Activated T-cell treated with anti-CD3 and anti-CD28 coated beads, Interleukin-2, amount 50 U/mL, for 72 hours (primary cell): ENCODE measurements at regions not wholly inside any gene's neighbourhood (a gene's known extent, or its start where the extent isn't known, plus 50 kb on each side); places are given as distances from the start of the nearest gene placed in this dataset.
A peak's percentile ranks its signal among the peaks of the same experiment; 100 is the strongest.

Experiments used
- ATAC-seq, 2 donors: fragments of 150-1000 bp; cut with Tn5 transposase; replicated peaks in 1 of 2; 2 replicates each; pipeline ENCODE4 v1.10.0; 2021; ENCODE audit warnings: moderate library complexity in 2 of 2, mild to moderate bottlenecking in 1 of 2
- DNase-seq, 2 donors: peaks; one replicate each; pipeline ENCODE4 v3.0.0; 2021 to 2022; ENCODE audit warnings: mixed read lengths in 1 of 2
- H3K27ac Mint-ChIP-seq: one replicate; pipeline ENCODE4 v1.8.0; 2022; ENCODE audit warnings: mild to moderate bottlenecking, moderate library complexity, mixed read lengths
- H3K27me3 Mint-ChIP-seq: one replicate; pipeline ENCODE4 v1.8.0; 2022; ENCODE audit warnings: low read depth, mixed read lengths
- H3K36me3 Mint-ChIP-seq, 2 donors: one replicate each; pipeline ENCODE4 v1.8.0; 2022; ENCODE audit warnings: mixed read lengths in 2 of 2, mild to moderate bottlenecking in 1 of 2; ENCODE audit not compliant: insufficient read depth in 2 of 2
- H3K4me1 Mint-ChIP-seq: one replicate; pipeline ENCODE4 v1.8.0; 2022; ENCODE audit warnings: low read depth, mixed read lengths
- H3K4me3 Mint-ChIP-seq, 2 donors: one replicate each; pipeline ENCODE4 v1.8.0; 2022; ENCODE audit warnings: mild to moderate bottlenecking in 2 of 2, mixed read lengths in 2 of 2, moderate library complexity in 2 of 2
- H3K9me3 Mint-ChIP-seq, 2 donors: one replicate each; pipeline ENCODE4 v1.8.0; 2022; ENCODE audit warnings: mixed read lengths in 2 of 2

DNA sequence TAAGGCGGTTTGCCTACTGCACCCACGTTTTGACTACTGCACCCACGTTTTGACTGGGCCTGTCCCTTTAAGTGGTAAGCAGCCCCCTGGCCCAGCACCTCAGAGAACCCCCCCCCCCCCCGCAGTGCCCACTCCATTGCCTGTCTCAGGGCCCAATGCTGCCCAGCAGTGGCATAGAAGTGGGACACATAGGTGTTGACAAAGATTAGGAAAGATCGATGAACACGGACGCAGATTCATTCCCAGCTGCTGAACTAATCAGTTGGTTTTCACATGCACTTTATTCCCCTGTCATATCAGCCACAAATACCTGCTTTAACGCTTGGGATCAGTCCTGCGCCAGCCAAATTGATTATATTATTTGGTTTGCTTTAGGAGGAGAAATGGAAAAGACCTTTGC, 268.8 kb upstream of the SKOR2 start:
- H3K9me3 Mint-ChIP-seq, result peaks cover 0 to 4% of the 10 kb centered on the region in 2 donors
- no peak overlapping the region for H3K27ac Mint-ChIP-seq
- no peaks in the 10 kb centered on the region for H3K36me3 Mint-ChIP-seq
- no peaks in the 10 kb centered on the region for H3K4me1 Mint-ChIP-seq
- no peak for DNase-seq
- no peak for ATAC-seq
- peaks cover 12% of the 10 kb centered on the region for H3K27me3 Mint-ChIP-seq
- H3K4me3 Mint-ChIP-seq, result no peak overlapping the region

DNA sequence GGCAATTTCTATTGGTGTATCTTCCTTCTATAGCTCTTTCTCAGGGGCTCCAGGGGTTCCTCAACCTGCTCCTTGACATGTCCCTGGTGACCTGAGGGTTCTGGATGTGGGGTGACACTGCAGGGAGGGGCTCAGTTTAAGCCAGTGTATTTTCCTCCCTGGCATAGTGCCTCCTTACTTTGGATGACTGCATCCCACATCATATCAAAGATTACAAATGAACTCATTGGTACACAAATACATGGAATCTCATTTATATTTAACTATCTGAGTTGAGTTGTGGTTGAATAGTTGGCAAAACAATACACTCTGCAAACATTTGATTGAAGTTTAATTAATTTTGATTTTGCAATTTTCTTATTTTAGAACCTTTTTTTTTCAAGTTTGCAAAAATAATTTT, 268.2 kb upstream of the SKOR2 start:
- ATAC-seq, result no peak
- Mint-ChIP-seq H3K27ac (no peak overlapping the region), H3K4me1 (no peaks in the 10 kb centered on the region), H3K4me3 (no peak overlapping the region), H3K36me3 (no peaks in the 10 kb centered on the region), H3K27me3 (peaks cover 6% of the 10 kb centered on the region), H3K9me3 (peaks cover 0 to 4% of the 10 kb centered on the region in 2 donors)
- no peak for DNase-seq

DNA sequence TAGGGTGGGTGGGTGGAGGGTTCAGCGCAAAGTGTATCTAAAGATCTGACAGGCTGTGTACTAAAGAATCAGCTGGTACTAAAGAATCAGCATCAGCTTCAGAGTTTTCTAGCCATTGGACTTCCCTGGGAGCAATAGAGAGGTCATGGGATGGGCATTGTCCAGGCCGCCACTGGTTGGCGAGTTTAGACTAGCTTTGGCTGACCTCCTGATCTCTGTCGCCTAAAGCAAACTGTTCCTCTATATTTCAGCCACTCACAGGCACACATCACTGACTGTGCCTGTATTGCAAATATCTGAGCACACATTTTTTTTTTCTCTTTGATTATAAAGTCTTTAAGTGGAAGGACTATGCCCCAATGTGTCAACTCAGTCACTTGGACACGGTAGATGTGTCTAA, 267.8 kb upstream of the SKOR2 start:
- H3K9me3 Mint-ChIP-seq, result peaks cover 0 to 4% of the 10 kb centered on the region in 2 donors
- no peak for DNase-seq
- H3K27me3 Mint-ChIP-seq, result peaks cover 2% of the 10 kb centered on the region
- H3K4me1 Mint-ChIP-seq, result no peaks in the 10 kb centered on the region
- H3K36me3 Mint-ChIP-seq, result no peaks in the 10 kb centered on the region
- no peak overlapping the region for H3K27ac Mint-ChIP-seq
- H3K4me3 Mint-ChIP-seq, result no peak overlapping the region
- no peak for ATAC-seq

DNA sequence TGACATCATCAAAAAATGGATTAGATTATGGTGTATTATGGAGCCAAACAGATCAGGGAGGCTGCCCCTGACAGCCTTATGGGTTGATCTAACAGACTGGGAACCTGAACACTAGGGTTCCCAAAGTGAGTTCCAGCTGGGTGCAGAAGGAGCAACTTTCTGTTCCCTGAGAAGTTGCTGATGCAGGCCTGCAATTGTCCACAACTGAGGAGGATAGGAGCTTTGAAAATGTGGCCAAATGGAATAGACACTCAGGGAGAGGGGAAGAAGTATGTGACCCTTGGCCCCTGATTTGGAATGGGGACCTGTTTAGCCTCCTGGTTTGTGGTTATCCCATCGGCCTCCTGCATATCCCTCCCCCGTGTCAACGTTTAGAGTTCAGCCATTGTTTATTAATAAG, 262.2 kb upstream of the SKOR2 start:
- Mint-ChIP-seq H3K27ac (no peak overlapping the region), H3K36me3 (no peaks in the 10 kb centered on the region), H3K27me3 (peaks cover 12% of the 10 kb centered on the region), H3K9me3 (no peaks in the 10 kb centered on the region), H3K4me1 (no peaks in the 10 kb centered on the region), H3K4me3 (no peak overlapping the region)
- ATAC-seq (no peak), DNase-seq (no peak)

DNA sequence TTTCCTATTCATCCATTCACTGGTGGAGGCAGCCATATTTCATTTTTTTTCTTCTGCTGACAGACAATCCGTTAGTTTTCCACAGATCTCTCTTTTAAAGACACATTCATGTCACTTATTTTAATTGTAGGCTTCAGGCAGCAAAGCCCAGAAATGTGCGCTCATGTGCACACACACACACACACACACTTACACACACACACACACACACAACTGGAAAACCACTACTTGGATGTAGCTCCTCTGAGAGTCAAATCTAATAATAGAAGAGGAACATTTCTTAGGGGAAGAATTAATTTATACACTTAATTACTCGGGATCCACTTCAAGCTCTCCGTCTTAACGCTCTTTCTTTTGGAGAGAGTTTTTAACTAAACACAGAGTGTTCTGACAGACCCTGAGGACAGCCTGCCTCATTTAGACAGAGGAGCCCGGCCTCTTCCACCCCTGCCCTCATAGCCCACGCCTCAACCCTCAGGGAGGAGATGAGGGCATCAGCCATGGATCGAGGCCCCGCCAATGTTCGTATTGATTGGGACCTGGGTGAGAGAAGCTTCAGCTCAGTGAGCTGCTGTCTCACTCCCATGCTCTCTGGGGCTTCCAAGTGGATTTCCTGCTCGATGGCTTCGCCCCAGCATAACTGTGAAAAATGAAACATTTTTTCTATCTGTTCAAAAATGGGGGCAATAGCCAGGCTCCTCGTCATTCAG, 261.4 kb upstream of the SKOR2 start:
- Mint-ChIP-seq H3K27me3 (peaks cover 12% of the 10 kb centered on the region), H3K4me1 (no peaks in the 10 kb centered on the region), H3K9me3 (no peaks in the 10 kb centered on the region), H3K4me3 (no peak overlapping the region), H3K36me3 (no peaks in the 10 kb centered on the region), H3K27ac (no peak overlapping the region)
- ATAC-seq (no peak), DNase-seq (no peak)

DNA sequence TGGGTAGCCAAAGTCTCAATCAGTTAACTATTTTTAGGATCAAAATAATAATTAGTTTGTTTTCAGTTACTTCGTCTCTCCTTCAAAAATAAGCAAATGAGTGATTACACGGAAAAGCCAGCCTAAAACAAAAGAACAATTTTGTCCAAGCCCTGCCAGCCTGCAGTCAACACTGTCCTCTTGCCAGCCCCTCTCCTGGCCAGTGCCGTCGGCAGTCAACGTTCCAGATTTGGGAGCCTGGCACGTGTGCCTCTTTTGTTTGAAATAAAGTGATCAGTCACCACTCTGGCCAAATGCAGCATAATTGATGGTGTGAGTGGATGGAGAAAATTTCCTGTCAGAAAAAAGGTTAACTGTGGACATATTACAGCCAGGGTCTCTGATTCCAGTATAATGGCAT, 260.6 kb upstream of the SKOR2 start:
- DNase-seq (no peak), ATAC-seq (no peak)
- Mint-ChIP-seq H3K27ac (no peak overlapping the region), H3K4me3 (no peak overlapping the region), H3K9me3 (no peaks in the 10 kb centered on the region), H3K4me1 (no peaks in the 10 kb centered on the region), H3K36me3 (no peaks in the 10 kb centered on the region), H3K27me3 (peaks cover 12% of the 10 kb centered on the region)

DNA sequence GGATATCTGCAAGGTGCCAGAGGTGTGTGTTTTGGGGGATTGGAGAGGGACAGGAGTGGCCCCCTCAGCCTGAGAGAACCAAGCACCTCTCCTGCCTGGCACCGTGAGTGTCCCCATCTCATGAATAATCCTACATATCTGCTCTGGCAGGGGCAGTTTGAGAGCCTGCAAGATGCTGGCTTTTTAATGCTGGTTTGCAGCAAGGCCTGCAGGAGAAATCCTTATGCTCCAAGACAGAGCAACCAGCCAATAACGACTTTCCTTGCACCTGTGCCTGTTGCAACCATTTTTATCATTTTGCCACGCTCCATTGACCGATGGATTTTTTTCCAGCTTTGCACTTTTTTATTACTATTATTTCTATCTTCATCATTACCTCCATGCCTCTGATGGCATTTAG, 259.4 kb upstream of the SKOR2 start:
- H3K27ac Mint-ChIP-seq, result no peak overlapping the region
- DNase-seq (no peak), ATAC-seq (no peak)
- H3K9me3 Mint-ChIP-seq, result no peaks in the 10 kb centered on the region
- H3K4me1 Mint-ChIP-seq, result no peaks in the 10 kb centered on the region
- no peaks in the 10 kb centered on the region for H3K36me3 Mint-ChIP-seq
- H3K27me3 Mint-ChIP-seq, result peaks cover 12% of the 10 kb centered on the region
- H3K4me3 Mint-ChIP-seq, result no peak overlapping the region

DNA sequence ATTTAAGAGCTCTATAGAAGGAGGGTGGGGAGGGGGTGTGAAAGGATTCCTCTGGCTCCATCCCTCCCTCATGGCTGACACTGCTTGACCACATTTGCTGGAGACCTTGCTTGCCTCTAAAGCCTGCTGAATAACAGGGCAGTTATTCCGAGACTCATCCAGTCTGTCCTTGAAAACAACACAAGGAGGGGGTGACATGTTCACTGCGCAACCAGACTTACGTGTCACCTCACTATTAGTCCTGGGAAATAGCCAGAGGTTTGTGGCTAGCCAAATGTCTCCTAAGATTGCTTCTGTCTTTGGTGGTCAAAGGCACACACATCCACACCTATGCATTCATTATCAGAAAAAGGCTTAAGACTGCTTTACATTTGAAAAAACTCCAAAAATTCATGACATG, 256.2 kb upstream of the SKOR2 start:
- H3K27ac Mint-ChIP-seq, result no peak overlapping the region
- ATAC-seq (no peak), DNase-seq (no peak)
- H3K4me3 Mint-ChIP-seq, result no peak overlapping the region
- H3K27me3 Mint-ChIP-seq, result peaks cover 11% of the 10 kb centered on the region
- H3K9me3 Mint-ChIP-seq, result no peaks in the 10 kb centered on the region
- H3K36me3 Mint-ChIP-seq, result no peaks in the 10 kb centered on the region
- H3K4me1 Mint-ChIP-seq, result no peaks in the 10 kb centered on the region

DNA sequence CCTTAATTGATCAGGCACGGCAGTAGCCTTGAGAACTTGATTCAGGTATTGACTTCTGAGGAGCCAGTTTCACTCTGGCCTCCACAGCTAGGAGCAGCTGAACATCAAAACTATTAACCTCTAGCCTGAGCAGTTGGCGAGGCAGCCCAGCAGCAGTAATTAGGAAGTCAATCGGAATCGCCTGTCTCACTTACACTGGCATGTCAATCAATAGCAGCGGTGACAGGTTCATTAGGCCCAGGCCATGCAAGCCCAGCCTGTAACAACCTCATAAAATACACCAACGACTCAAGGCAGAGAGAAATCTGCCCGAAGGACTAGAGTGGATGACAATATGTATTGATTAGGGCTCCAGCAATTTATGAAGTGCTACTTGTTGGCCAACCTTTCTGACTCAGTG, 255.4 kb upstream of the SKOR2 start:
- ATAC-seq, result no peak

DNA sequence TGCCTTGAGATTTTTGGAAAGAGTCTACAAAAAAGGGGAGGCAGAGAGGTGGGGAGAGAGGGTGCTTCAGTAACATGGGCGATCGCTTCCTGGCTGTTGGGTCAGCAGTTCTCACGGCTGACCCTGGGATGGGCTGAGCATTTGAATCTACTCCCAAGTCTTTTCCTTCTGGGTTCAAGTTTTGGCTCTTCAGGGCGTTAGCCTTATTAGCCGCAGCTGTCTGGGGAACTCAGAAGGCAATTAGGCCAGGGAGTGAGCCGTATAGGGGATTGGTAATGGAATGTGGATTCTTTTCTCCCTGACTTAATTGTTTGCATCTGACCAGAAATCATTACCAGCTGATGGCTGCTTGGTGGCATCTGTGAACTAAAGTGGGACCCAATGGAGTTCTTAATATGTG, 250.5 kb upstream of the SKOR2 start:
- ATAC-seq (no peak), DNase-seq (no peak)
- Mint-ChIP-seq H3K4me3 (no peak overlapping the region), H3K27ac (no peak overlapping the region), H3K9me3 (no peaks in the 10 kb centered on the region), H3K4me1 (no peaks in the 10 kb centered on the region), H3K27me3 (peaks cover 7% of the 10 kb centered on the region), H3K36me3 (no peaks in the 10 kb centered on the region)

More for the DNA sequence above, 255.4 kb upstream of the SKOR2 start:
- no peak for DNase-seq
- H3K4me1 Mint-ChIP-seq, result no peaks in the 10 kb centered on the region
- no peaks in the 10 kb centered on the region for H3K9me3 Mint-ChIP-seq
- no peak overlapping the region for H3K4me3 Mint-ChIP-seq
- no peak overlapping the region for H3K27ac Mint-ChIP-seq
- no peaks in the 10 kb centered on the region for H3K36me3 Mint-ChIP-seq
- H3K27me3 Mint-ChIP-seq, result peaks cover 3% of the 10 kb centered on the region

DNA sequence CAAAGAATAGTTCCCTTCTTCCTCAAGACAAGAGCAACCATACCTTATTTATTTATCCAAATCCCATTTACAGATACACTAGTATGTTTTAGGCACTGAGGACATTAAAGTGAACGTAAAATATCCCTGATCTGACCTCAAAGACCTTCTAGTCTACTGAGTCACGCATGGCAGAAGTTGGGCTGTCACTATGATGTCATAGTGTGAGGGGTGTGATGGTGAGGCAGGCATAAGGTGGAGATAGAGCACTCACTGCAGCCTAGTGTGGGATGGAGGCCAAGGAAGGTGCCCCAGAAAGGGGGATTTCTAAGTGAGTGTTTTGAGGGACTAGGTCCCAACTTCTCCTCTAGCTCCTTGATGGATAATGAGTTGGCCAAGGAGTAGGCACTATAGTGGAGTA, 249.5 kb upstream of the SKOR2 start:
- DNase-seq (no peak), ATAC-seq (no peak)
- Mint-ChIP-seq H3K27ac (no peak overlapping the region), H3K4me1 (no peaks in the 10 kb centered on the region), H3K9me3 (no peaks in the 10 kb centered on the region), H3K4me3 (no peak overlapping the region), H3K36me3 (no peaks in the 10 kb centered on the region), H3K27me3 (peaks cover 7% of the 10 kb centered on the region)

DNA sequence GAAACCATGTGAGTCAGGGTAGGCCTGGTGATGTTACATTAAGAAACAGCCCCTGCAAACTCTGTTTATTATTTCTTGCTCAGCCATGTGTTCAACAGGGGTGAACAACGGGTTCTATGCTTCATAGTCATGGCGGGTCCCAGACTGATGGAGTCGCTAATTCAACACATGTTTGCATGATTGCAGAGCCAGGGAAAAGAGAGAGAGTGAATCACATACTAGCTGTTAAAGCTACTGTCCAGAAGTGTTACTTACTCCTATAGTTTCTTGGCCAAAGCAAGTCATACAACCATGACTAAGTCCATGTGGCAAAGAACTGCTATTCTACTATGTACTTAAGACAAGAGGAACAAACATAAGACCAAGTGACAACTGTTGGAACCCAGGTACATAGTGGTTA, 241.2 kb upstream of the SKOR2 start:
- Mint-ChIP-seq H3K4me3 (no peak overlapping the region), H3K27ac (no peak overlapping the region), H3K27me3 (no peaks in the 10 kb centered on the region), H3K4me1 (peaks cover 6% of the 10 kb centered on the region), H3K9me3 (peaks cover 0 to 3% of the 10 kb centered on the region in 2 donors), H3K36me3 (no peaks in the 10 kb centered on the region)
- no peak for DNase-seq
- ATAC-seq, result no peak

DNA sequence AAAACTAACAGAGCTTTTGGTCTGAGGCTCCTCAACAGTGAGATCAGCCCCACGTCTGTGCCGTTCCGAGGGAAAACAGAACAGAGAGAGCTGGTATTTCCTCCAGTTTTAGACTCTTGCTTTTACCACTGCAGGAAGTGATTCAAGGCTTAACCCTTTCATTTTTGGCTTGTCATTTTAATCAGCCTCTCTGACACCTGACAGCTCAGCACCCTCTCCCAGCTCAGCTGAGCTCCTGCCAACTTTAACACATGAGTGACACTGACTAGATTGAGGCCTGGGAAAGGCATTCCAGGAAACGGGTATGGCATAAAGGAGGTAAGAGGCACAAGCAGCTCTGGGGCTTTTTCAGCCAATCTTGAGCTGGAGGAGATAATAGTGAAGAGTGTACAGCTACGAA, 239.4 kb upstream of the SKOR2 start:
- DNase-seq, result peak in 1 of 2 donors; percentile 1
- H3K9me3 Mint-ChIP-seq, result peaks cover 0 to 3% of the 10 kb centered on the region in 2 donors
- H3K27ac Mint-ChIP-seq, result no peak overlapping the region
- H3K36me3 Mint-ChIP-seq, result no peaks in the 10 kb centered on the region
- H3K4me3 Mint-ChIP-seq, result no peak overlapping the region
- ATAC-seq, result peak in 1 of 2 donors; percentile 69
- peaks cover 6% of the 10 kb centered on the region for H3K4me1 Mint-ChIP-seq
- no peaks in the 10 kb centered on the region for H3K27me3 Mint-ChIP-seq

DNA sequence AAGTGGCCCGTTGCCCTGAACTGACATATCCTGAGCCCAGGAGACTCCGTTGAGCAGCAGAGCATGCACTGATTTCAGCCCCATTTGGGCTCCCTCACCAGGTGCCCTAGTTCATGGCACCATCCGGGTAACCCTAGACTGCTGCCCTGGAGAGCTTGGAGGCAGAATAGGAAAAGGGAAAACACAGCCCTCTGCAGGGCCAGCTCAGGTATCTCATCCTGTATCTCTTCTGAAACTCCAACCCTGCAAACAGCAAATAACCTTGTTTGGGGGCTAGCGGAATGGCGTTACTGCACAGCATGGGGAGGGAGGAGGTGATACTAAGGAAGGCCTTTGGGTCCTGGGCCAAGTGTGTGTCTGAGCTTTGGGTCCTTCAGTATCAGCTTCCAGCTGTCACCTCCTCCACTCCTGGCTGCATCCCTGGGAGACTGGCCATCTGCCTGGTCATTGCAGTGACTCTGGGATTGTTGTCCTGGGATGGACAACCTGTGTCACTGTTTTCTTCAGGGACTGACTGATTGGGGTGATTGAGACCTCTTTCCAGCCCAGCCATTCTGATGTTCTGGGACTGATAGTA, 233.8 kb upstream of the SKOR2 start:
- Mint-ChIP-seq H3K36me3 (no peaks in the 10 kb centered on the region), H3K9me3 (peaks cover 0 to 3% of the 10 kb centered on the region in 2 donors), H3K4me1 (no peaks in the 10 kb centered on the region), H3K4me3 (no peak overlapping the region), H3K27ac (no peak overlapping the region), H3K27me3 (peaks cover 15% of the 10 kb centered on the region)
- no peak for ATAC-seq
- DNase-seq, result no peak
